ENCODE measurements at regions not wholly inside any gene's neighbourhood (a gene's known extent, or its start where the extent isn't known, plus 50 kb on each side); places are given as distances from the start of the nearest gene placed in this dataset.

- TF ChIP-seq ARNTL (CRISPR knock-in tag; IDR thresholded peaks at IDR 0.05; ENCODE audit: borderline replicate concordance, low read depth) (no peak), OSR1 (CRISPR knock-in tag; IDR thresholded peaks at IDR 0.05) (no peak), ESRRG (CRISPR knock-in tag; IDR thresholded peaks at IDR 0.05) (no peak), PATZ1 (CRISPR knock-in tag; IDR thresholded peaks at IDR 0.05; ENCODE audit: borderline replicate concordance) (no peak), ZFP3 (CRISPR knock-in tag; IDR thresholded peaks at IDR 0.05) (no peak), TCF4 (CRISPR knock-in tag; IDR thresholded peaks at IDR 0.05; ENCODE audit: borderline replicate concordance) (no peak), ZFP30 (CRISPR knock-in tag; IDR thresholded peaks at IDR 0.05) (no peak), CSDC2 (CRISPR knock-in tag; IDR thresholded peaks at IDR 0.05) (no peak)
Observed at GRCh38 chr14:66225337-66225736, 260.8 kb upstream of the CCDC196 start.

All from SK-N-SH treated with all-trans-retinoic acid at 6 μM for 48 hours (cell line).